K562 (cell line): ENCODE measurements at regions not wholly inside any gene's neighbourhood (a gene's known extent, or its start where the extent isn't known, plus 50 kb on each side); places are given as distances from the start of the nearest gene placed in this dataset.

Experiments
- BACH1 ChIP-seq: fragments of 200-800 bp; sonication (Bioruptor generic); IDR thresholded peaks from 2 replicates; pipeline ENCODE4 v1.6.1; 2016; ENCODE audit warnings: missing genetic modification characterization, missing compliant biosample characterization
- CREB1 ChIP-seq, 2 experiments: sonication (generic) in 1 of 2; formaldehyde crosslinking in 1 of 2; IDR thresholded peaks; 2 replicates each; pipeline versions ENCODE4 v1.6.1 to v1.8.0; 2012 to 2022; ENCODE audit warnings: inconsistent platforms in 1 of 2, mild to moderate bottlenecking in 1 of 2, missing genetic modification reagents in 1 of 2, moderate library complexity in 1 of 2
- GABPA ChIP-seq: fragments of 200-800 bp; sonication (Bioruptor generic); conservative IDR thresholded peaks from 2 replicates; pipeline ENCODE4 v1.6.1; 2016; ENCODE audit warnings: low read depth, missing genetic modification characterization, missing compliant biosample characterization
- TF ChIP-seq, protein P1 (sequence below): sonication (generic); formaldehyde crosslinking; IDR thresholded peaks from 2 replicates; pipeline ENCODE4 v1.8.1; 2023; ENCODE audit warnings: mild to moderate bottlenecking, missing genetic modification reagents

DNA sequence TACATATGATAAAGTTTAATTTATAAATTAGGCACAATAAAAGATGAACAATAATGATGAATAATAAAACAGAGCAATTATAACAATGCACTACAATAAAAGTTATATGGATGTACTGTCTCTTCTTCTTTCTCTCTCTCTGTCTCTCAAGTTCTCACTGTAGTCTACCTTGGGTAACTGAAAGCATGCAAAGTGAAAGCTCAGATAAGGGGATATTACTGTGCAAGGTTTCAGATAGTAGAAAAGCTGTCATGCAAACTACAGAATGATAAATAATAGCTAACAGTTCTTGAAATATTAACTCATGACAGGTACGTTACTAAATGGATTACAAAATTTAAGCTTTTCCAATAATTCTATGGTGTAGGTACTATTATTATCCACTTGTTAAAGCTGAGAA lies 311.9 kb upstream of the PRDM1 start:
- TF ChIP-seq GABPA (tag): no peak
- TF ChIP-seq CREB1 (IDR thresholded peaks at IDR 0.05): no peak
- TF ChIP-seq CREB1 (CRISPR knock-in tag; IDR thresholded peaks at IDR 0.05): no peak
- TF ChIP-seq BACH1 (tag): no peak
- TF ChIP-seq, protein P1, sequence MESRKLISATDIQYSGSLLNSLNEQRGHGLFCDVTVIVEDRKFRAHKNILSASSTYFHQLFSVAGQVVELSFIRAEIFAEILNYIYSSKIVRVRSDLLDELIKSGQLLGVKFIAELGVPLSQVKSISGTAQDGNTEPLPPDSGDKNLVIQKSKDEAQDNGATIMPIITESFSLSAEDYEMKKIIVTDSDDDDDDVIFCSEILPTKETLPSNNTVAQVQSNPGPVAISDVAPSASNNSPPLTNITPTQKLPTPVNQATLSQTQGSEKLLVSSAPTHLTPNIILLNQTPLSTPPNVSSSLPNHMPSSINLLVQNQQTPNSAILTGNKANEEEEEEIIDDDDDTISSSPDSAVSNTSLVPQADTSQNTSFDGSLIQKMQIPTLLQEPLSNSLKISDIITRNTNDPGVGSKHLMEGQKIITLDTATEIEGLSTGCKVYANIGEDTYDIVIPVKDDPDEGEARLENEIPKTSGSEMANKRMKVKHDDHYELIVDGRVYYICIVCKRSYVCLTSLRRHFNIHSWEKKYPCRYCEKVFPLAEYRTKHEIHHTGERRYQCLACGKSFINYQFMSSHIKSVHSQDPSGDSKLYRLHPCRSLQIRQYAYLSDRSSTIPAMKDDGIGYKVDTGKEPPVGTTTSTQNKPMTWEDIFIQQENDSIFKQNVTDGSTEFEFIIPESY: no peak
